Keratinocyte (primary cell): ENCODE measurements at regions not wholly inside any gene's neighbourhood (a gene's known extent, or its start where the extent isn't known, plus 50 kb on each side); places are given as distances from the start of the nearest gene placed in this dataset.

Experiments used
- EZH2 ChIP-seq: IDR thresholded peaks from one replicate; pipeline ENCODE4 v1.6.1; 2012; ENCODE audit warnings: inconsistent platforms, mild to moderate bottlenecking, low read length, moderate library complexity
- TF ChIP-seq, protein P1 (sequence below), 3 experiments: IDR thresholded peaks in 1 of 3; conservative IDR thresholded peaks in 1 of 3; optimal IDR thresholded peaks in 1 of 3; 2 replicates in 2 of 3; 3 replicates in 1 of 3; pipeline versions ENCODE3 to v1.5.1; 2011; ENCODE audit warnings: low read length in 3 of 3, mild to moderate bottlenecking in 3 of 3, moderate library complexity in 2 of 3, control low read depth in 1 of 3, inconsistent platforms in 1 of 3; ENCODE audit not compliant: insufficient read depth in 2 of 3; ENCODE audit errors: extremely low read depth in 1 of 3

DNA sequence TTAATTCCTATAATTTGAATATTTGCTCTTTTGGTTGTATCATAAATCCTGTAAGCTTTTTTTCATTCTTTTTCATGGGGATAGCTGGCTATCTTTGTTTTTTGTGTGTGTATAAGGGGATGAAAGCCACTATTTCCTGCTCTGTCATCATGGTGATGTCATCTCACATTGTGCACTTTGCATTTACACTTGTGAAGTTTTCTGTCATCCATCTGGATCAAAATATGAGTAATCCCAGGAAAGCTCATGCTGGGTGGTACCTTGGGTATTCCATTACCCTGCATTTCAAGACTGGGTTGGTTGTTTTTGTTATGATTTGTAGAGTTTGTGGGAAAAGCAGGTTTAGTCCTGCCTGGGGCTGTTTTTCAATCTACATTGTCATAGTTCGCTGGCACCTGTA, 77.8 kb upstream of the XIST start:
- TF ChIP-seq, protein P1, sequence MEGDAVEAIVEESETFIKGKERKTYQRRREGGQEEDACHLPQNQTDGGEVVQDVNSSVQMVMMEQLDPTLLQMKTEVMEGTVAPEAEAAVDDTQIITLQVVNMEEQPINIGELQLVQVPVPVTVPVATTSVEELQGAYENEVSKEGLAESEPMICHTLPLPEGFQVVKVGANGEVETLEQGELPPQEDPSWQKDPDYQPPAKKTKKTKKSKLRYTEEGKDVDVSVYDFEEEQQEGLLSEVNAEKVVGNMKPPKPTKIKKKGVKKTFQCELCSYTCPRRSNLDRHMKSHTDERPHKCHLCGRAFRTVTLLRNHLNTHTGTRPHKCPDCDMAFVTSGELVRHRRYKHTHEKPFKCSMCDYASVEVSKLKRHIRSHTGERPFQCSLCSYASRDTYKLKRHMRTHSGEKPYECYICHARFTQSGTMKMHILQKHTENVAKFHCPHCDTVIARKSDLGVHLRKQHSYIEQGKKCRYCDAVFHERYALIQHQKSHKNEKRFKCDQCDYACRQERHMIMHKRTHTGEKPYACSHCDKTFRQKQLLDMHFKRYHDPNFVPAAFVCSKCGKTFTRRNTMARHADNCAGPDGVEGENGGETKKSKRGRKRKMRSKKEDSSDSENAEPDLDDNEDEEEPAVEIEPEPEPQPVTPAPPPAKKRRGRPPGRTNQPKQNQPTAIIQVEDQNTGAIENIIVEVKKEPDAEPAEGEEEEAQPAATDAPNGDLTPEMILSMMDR (optimal IDR thresholded peaks at IDR 0.05 in 1 of 3, IDR thresholded peaks at IDR 0.05 in 1 of 3, conservative IDR thresholded peaks at IDR 0.05 in 1 of 3; ENCODE audit: extremely low read depth in 1 of 3, insufficient read depth in 2 of 3, low read length in 3 of 3) = no peak
- no peak for TF ChIP-seq EZH2
